ENCODE measurements at regions not wholly inside any gene's neighbourhood (a gene's known extent, or its start where the extent isn't known, plus 50 kb on each side); places are given as distances from the start of the nearest gene placed in this dataset.

DNA sequence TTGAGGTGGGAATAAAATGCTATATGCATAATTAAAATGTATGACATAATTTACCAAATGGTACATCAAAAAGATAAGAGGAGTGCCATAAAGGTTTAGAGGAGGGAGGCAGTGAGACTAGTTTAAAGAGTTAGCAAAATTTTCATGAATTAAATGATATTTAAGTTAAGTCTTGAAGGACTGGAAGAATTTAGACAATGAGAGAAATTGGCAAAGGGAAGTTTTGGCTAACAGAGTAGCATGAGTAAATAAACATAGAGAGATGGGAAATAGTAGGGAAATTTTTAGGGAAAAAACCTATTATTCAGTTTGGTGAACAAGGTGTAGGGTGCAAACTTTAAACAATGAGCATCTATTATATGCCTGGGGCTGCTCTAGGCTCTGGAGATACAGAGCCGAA lies 68.8 kb downstream of the CAVIN2 start:
- no peak for TF ChIP-seq POLR2A (IDR thresholded peaks at IDR 0.05)
- TF ChIP-seq, protein P1, sequence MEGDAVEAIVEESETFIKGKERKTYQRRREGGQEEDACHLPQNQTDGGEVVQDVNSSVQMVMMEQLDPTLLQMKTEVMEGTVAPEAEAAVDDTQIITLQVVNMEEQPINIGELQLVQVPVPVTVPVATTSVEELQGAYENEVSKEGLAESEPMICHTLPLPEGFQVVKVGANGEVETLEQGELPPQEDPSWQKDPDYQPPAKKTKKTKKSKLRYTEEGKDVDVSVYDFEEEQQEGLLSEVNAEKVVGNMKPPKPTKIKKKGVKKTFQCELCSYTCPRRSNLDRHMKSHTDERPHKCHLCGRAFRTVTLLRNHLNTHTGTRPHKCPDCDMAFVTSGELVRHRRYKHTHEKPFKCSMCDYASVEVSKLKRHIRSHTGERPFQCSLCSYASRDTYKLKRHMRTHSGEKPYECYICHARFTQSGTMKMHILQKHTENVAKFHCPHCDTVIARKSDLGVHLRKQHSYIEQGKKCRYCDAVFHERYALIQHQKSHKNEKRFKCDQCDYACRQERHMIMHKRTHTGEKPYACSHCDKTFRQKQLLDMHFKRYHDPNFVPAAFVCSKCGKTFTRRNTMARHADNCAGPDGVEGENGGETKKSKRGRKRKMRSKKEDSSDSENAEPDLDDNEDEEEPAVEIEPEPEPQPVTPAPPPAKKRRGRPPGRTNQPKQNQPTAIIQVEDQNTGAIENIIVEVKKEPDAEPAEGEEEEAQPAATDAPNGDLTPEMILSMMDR (IDR thresholded peaks at IDR 0.05) = no peak
